HCT116 (cell line): ENCODE measurements at regions not wholly inside any gene's neighbourhood (a gene's known extent, or its start where the extent isn't known, plus 50 kb on each side); places are given as distances from the start of the nearest gene placed in this dataset.

Source experiments
- CTCF ChIP-seq, 3 experiments: fragments of 200-600 bp in 1 of 3; sonication (generic) in 1 of 3; IDR thresholded peaks in 2 of 3; conservative IDR thresholded peaks in 1 of 3; 2 replicates each; pipeline ENCODE4 v1.5.1; 2012 to 2017; ENCODE audit warnings: low read depth in 2 of 3, low read length in 2 of 3, antibody characterized with exemption in 1 of 3, borderline replicate concordance in 1 of 3, control low read depth in 1 of 3, mild to moderate bottlenecking in 1 of 3, mixed read lengths in 1 of 3, mixed run types in 1 of 3, moderate library complexity in 1 of 3; ENCODE audit not compliant: insufficient read depth in 1 of 3
- MAX ChIP-seq: IDR thresholded peaks from 2 replicates; pipeline ENCODE4 v1.6.1; 2012
- POLR2A ChIP-seq: IDR thresholded peaks from 2 replicates; pipeline ENCODE4 v1.7.0; 2011; ENCODE audit warnings: borderline replicate concordance; ENCODE audit not compliant: insufficient read depth, insufficient read length; ENCODE audit errors: extremely low read depth

GRCh38 chr2:221060376-221060775 is 511.7 kb downstream of the EPHA4 start:
- TF ChIP-seq CTCF (IDR thresholded peaks at IDR 0.05 in 2 of 3, conservative IDR thresholded peaks at IDR 0.05 in 1 of 3; ENCODE audit: borderline replicate concordance in 1 of 3, insufficient read depth in 1 of 3, low read depth in 2 of 3, low read length in 2 of 3) (no peak), POLR2A (no peak), MAX (no peak)
